Activated CD8-positive, alpha-beta memory T cell treated with anti-CD3 and anti-CD28 coated beads, Interleukin-2, amount 50 U/mL, for 24 hours (primary cell): ENCODE measurements at regions not wholly inside any gene's neighbourhood (a gene's known extent, or its start where the extent isn't known, plus 50 kb on each side); places are given as distances from the start of the nearest gene placed in this dataset.

Experiments
- DNase-seq: peaks from one replicate; pipeline ENCODE4 v3.0.0-alpha.2; 2020; ENCODE audit errors: extremely low read depth

DNA sequence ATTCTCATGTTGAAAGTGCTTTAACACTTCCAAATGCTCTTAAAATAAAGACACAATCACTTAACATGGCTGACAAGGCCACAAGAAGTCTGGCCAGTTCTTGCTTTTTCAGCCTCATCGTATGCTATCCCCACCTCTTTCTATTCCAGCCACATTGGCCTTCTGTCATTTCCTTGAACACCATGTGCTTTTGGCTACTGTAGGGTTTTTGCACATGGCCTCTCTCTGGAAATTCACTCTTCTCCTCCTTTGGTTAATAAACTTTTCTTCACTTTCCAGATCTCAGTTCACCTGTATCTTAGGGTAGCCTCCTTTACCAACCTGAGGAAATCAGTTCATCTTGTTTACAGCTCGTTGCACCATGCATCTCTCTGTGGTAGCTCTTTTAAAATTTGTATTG, 450.5 kb upstream of the MEX3C start:
- no peak for DNase-seq

DNA sequence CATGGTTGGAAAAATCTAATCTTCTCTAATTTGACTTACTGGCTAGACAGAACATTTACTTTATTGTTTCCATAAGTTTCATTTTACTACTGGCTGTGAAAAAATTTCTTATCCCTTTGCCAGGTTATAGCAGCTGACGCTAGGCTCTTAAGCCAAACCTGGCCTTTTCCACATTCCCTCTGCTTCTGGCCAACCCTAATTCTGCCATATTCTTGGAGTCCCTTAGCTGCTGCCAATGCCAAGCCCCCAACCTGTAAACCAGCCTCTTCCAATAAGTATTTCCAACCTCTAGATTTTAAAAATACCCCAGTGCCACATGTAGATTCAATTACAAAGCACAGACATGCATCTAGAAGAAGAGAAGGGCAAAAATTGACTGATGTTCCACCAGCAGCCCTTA, 452.3 kb upstream of the MEX3C start:
- no peak for DNase-seq

DNA sequence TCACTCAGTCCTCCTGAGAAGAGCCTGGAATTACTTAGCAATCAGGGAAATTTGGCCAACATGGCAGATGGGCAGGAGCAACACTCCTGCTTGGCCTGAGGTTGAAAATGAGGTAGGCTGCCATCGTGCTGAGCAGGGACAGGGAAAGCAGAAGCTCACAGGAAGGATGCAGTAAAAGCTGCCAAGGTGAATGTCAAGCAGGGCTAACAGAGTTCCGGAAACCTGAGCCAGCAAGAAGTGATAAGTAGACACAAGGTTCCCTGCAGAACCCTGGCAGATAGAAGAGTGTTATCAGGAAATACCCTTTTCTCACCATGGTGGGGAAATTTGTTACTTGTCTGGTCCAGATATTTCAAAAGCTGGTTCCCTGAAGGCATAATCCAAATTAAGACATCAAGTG, 454.3 kb upstream of the MEX3C start:
- no peak for DNase-seq

DNA sequence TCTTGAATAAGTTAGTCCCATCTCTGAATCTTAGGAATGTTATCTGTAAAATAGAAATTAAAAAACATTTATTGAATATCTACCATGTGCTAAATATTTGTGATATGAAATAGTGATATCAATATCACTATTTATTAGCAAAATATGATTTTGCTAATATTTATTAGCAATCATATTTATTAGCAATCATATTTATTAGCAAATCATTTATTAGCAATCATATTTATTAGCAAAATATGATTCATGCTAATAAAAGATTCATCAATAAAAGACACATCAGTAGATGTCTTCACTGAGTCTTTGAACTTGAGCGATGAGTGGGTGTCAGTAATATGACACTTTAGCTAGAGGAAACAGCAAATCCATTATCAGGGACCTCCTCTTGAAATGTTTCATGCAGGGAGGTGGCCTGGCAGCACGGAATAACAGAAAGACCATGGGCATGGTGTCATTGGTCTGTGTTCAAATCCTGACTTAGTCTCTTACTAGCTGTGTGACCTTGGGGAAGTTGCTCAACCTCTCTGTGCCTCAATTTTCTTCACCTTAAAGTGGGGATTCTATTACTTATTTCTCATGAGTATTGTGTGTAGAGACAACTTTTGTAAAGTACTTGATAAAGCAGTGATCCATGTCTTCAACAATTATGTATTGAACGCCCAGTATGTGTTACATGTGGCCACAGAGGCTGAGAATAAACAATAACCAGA, 456.2 kb upstream of the MEX3C start:
- DNase-seq: no peak

DNA sequence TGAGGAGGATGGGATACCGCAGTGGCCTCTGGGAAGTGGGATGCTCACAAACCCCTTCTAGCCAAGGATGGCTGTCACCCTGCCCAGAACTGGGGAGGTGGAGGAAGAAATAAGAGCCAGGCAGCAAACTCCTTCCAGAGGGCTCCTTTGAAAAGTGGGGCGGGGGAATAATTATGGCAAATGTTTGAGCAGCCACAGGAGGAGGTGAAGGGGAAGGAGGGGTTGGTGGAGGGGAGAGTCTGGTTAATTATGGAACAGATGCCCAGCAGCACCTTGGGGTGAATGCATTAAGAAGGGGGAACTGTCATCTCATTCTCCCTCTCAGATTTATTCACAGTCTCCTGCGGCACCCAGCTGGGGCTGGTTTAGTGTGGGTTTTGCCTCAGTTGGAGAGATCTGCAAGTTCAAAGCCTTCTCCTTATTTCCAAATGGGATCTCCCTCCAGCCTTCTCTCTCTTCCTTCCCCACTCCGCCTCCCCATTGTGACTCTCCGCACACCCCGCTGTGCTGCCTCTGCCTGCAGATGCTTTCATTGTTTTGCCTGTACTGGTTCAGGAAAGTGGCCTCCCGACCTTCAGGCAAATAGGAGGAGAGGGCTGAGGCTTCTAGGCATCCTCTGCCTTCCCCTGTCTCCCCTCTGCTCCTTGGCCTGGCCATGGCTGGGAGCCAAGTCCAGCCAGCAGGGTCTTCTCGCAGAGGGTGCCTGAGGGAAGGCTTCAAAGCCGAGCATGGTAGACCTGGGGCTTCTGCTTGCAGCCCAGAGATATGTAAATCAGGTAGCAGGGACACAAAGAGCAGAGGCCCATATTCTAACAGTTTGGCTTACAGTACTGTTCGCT, 457.2 kb upstream of the MEX3C start:
- DNase-seq: no peak

DNA sequence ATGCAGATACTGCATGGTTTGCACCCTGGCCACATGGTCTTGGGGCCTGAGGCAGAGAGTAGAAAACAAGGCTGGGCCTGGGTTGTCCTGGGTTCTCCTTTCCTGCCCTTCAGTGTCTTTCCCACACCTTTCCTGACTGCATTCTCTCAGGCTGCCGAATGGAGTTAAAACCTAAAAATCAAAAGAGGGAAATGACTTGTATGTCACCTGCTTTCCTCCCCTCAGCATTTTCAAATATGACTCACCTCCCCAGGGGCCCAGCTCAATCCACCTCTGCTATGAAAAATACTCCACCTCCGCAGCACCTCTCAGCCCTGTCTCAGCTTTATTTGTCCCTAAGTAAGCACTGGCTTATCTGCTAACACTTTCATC, 457.8 kb upstream of the MEX3C start:
- no peak for DNase-seq

DNA sequence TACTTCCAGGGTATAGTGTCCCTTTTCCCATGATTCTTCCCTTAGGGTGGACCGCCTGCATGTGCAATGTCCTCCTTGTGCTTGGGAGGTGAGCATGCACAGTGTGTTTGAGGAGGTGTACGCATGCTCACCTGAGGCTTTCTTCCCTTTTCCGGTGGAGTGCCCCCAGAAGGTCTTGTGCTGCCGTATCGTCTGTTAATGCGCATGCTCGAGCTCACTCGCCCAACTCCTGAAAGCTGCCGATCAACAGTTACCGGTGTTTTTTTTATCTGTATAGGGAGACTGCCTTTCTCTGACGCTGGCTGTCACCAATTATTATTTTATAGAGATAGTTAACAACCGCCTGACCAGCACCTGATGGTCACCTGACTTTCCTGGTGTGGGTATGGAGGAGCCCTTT, 458.8 kb upstream of the MEX3C start:
- DNase-seq: no peak

DNA sequence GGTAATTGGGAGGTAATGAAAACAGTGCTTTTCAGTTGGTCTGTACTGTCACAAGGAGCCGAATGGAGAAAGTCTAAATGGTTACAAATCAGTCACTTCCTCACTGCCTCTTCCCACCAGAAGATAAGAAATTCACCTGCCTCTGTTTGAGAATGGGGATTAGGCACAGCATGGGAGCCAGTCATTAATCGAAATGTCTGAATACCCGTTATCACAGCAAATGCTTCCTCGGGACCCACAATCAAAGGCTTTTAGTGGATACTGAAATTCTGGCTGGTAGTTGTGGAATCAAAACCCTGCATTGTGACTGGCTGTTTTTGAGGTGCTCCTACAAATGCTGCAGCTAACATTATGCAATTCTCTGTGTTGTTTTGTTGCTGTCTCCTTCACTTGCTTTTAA, 461.0 kb upstream of the MEX3C start:
- no peak for DNase-seq

DNA sequence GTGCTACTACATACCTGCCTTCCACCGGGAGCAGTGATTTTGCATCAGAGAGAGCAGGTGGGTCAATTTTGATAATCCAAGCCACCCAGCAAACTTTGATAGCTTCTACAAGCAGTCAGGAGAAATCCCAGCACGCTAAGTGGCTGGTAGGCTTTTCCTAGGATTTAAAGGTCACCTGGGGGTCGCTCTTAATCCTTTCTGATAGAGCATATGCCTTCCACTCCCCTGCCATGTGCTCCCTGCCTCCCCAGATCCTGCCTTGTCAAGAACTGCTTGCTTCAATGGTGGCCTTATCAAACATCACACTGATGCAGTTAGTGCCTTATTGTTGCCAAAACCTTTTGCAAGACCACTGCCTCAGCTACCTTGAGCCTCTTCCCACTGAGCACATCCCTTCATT, 462.3 kb upstream of the MEX3C start:
- DNase-seq: no peak

DNA sequence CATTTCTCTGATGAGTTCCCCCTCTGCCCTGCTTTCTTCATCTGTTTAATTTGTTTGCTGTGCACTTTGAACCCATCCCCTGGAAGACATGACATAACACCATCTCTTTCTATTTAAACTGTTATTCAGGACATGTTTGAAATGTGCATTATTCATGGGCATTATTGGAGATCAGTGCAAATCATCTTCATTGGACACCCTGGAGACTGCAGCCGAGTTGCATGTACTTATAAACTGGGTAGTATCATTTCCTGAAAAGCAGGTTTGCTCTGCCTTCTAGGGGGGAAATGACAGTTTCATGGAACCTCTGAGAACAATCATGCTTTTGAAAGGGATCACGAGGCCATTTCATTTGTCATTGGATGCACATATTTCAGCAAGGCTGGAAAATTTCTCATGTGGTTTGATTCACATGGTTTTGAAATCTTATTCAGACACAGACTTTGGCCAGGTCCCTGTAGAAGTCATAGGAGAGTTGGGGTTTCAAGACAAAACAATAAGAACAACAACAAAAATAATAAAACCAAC, 462.8 kb upstream of the MEX3C start:
- no peak for DNase-seq

DNA sequence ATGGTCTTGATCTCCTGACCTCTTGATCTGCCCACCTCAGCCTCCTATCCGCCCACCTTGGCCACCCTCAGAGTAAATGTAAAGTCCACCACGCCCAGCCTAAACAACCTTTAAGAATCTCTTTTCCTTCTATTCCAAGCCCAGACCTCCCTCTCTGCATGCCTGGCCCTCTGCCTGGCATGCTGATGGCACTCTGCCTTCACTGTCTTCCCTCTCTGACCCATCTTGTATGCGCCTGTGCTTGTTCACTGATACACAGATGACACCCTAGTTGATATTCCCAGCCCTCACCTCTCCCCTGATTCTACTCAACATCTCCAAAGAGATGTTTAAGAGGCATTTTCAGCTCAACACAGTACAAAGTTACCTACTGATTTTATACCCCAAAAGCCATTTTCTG, 466.8 kb upstream of the MEX3C start:
- no peak for DNase-seq

DNA sequence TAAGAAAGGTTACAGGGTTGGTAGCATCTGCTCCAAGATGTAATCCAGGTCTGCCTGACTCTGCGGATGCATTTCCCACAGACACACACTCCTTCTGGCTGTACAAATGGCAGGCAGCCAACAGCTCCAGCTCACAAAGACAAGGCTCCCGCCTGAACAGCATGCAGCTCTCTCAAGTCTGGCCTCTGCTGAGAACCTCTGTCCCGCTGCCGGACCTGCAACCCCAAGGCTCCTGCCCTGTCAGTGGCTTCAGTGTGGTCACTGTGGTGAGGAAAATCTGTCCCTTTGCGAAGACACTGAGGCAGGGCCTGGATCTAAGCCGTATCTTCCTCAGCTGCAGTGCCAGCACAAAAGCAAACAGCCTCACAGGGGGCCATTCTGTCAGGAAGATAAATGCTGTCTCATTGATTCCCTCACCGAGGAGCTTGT, 469.3 kb upstream of the MEX3C start:
- DNase-seq: no peak

DNA sequence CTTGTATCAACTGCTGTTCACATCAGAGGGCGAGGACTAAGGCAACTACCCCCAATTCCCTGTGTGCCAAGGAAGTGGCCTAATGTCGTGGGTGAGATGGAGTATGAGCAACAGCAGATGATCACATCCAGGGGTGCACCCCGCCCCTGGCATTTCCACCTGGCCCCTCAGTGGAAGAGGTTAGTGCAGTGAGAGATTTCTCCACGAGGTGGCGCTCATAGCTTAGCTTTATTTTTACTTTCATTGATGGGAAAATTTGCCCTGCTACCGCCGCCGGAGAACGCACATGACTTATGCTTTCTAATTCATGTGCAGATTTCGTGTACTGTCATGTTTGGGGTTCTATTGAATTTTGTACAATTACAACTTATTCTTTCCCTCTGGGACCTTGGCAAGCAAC, 470.6 kb upstream of the MEX3C start:
- peak; percentile 9 for DNase-seq

DNA sequence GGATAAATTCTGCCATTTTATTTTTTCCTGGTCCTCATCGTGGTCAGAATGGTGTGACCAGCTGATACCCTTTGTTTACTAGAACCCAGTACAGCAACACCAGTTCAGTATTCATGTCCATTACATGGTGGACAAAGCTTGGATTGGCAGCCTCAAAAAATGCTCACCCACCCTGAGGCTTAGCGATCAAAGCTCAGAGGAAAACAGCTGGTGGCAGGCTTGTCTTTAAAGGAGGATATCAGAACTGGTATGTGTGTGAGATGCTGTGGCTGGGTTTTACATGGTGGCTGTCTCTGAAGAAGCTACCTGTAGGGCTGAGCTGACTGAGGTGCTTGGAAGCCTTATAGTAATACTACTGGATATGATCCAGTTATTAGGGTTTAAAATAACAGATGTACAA, 471.1 kb upstream of the MEX3C start:
- DNase-seq: no peak

DNA sequence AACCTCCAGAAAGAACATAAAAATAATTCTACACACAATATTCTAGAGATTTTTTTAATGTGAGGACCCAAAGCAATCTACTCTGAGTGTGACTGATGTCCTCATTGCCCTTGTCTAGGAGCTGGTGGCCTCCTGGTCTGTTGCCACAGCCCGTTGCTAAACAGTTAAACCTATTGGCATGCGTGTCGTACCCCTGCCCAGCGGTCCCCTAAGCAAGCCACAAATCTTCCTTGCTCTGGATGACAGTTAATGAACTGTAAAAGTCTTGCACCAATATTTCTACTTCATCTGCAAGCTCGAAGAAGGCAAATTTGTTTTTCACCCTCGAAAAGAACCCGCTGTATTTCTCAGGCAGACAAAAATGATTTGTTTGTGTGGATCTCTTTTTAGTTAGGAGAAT, 489.1 kb upstream of the MEX3C start:
- no peak for DNase-seq

DNA sequence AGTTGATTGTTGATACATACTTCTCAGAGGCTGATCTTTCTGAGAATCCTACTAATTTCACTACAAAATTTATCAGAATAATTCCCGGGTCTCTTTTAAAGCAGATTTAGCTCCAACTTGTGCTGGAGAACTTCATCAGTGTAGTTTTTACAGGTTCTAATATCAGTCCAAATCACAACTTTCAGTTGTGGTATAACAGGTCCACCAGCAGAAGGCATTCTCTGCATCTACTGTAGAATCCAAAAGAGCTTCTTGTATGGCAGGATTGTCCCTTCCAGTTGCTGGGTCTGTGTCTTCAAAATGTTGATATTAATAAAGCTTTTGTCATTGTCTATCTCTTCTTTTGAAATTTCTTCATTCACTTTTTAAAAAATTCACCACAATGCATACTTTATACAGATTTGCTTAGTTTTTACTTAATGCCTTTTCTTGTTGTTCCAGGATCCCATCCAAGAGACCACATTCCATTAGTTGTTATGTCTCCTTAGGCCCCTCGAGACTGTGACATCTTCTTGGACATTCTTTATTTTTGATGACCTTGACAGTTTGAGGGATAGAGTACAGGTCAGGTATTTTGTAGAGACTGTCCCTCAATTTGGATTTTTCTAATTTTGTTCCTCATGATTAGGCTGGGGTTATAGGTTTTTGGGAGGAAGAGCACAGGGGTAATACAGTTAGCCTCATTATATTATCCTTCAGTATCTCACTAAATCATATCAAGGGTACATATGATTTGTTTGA, 490.5 kb upstream of the MEX3C start:
- no peak for DNase-seq

DNA sequence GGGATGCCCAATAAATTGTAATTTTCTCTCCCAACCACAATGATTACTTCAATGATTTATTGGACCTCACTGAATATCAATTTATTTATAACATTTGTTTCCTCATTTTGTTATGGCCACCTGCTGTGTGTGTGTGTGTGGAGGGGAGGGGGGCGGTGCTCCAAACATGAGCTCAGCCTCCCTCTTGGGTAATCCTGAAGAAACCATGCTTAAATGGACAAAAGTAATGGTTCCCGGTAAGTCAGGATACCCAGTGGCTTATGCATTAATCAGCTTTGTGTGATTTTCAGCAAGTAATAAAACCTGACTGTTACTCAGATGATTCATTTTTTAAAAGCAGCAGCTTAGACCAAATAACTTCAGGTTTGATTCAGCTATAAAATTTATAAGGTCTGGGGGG, 495.1 kb upstream of the MEX3C start:
- DNase-seq: no peak

DNA sequence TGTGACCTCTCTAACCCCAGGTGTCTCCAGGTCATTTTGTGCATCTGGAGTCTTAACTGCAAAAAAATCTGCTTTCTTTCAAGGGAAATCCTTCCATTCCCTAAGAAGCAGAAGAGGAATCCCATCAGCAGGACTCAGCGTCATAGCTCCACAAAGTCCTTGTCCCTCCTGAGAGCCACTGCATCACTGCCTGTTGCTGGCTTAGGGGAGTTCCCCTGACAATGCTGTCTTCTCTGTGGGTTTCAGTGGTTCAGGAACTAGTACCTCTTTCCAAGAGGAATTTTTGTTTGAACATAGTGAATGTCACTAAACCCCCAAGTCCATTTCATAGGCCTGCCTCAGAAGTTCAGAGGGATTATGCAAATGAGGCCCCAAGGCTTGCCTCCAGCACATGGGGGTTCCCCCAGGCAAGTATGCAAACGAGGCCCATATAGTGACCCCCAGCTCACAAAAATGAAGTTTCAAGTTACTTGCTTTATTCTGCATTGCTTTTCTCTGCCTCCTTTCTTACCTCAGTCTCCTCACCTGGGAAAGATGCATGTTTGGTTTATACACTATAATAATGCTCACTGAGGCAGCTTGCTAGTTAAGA, 513.9 kb upstream of the MEX3C start:
- DNase-seq: no peak

DNA sequence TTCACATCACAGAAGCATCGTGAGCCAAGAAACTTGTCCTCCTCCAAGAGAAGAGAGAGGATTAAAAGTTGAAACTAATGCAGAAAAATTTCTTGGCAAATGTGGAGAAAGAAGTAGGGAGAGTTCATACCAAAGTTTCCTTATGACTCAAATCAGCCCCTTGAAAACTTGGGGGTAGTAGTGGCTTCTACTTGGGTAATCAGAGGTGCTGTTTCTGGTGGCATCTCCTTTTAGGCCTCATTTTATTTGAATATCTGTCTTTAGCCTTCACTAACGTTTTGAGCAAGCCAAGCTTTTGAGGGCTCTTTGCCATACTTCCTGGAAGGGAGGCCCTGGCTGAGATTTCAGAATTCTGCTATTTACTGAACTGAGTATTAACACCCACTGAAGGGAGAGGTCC, 515.3 kb upstream of the MEX3C start:
- no peak for DNase-seq

DNA sequence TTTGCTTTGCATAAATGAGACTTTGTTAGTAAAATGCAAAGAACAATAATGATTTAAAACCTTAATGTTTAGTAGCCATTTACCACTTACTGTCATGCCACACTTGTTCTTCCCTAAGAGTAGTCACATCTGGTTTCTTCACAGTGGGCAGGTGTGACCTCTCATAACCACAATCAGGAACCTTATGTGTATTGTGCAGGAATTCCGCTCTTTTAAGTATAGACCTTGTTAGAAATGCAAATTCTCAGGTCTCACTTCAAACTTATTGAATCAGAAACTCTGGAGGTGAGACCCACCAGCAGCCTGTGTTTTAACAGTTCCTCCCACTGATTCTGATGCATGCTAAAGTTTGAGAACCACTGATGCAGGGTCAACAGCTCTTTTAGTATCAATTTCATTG, 518.8 kb upstream of the MEX3C start:
- no peak for DNase-seq

DNA sequence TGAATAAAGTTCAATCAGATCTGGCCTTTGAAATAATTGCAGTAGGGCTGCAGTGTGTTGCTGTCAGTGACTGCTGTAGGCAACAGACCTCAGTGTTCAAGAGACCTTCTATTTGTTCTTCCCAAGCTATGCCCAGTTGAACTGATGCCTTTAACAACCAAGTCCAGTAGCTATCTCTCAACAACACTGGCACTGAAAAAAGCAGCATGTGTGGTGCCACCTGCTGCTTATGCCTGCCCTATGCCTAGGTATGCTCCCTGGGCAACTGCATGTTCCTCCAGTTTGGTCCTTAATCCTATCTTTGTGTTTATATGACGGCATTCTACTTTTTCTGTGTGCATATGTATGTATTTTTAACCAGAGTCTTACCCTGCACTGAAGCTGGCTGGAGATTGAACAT, 523.9 kb upstream of the MEX3C start:
- DNase-seq: no peak

DNA sequence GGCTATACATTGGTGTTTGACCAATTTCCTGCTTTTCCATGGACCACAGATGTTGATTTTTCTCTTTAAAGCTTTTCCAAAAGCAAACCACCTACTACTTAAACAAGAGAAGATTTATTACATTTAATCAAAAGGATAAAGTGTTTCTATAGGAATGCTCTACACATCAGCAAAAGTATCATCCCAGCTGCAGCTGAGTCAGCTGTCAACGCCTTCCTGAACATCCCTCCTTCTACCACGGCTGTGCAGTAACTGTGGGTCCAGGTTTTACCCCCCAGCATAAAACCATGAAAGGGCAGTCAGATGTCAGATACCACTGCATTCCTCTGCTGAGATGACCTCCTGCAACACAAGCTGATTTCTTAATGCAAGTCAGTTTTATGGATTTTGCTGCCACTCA, 524.5 kb upstream of the MEX3C start:
- no peak for DNase-seq
